HG03442 (cell line): ENCODE measurements at regions not wholly inside any gene's neighbourhood (a gene's known extent, or its start where the extent isn't known, plus 50 kb on each side); places are given as distances from the start of the nearest gene placed in this dataset.

Experiments used
- ATAC-seq: cut with Tn5 transposase; IDR thresholded peaks from one replicate; pipeline ENCODE4 v1.9.1; 2021; ENCODE audit warnings: mild to moderate bottlenecking, moderate library complexity; ENCODE audit not compliant: unreplicated experiment

DNA sequence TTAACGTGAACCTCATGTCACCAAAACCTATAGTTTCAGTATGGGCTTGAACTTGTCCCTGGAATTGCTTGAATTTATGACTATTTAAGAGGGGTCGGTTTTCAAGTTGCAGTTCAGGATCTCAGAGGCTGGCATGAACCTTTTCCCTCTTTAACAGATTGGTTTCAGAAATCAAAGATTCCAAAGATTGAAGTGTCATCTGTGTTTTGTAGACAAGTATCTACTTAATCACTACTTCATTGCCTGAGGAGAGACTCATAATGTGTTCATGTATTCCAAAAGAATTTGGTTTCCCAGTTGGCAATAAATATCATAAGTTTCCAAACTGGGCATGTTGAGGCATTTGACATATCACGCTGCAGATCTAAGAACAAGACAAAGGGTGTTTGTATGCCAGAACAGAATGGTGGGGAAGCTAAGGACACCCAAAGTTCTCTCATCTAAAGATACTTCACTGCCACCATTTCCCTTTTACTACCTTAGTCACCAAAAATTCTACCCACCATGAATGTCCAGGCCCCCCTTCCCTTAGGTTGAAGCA lies 199.5 kb downstream of the NUAK1 start:
- ATAC-seq: no peak

DNA sequence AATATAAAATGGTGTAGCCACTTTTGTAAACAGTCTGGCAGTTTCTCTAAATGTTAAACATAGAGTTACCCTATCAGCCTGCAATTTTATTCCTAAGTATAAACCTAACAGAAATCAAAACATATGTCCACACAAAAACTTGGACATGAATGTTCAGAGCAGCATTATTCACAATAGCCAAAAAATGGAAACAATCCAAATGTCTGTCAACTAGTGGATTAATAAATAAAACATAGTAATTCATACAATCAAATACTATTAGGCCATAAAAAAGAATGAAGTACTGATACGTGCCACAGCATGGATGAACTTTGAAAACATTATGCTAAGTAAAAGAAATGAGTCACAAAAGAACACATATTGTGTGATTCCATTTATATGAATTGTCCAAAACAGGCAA lies 196.5 kb downstream of the NUAK1 start:
- ATAC-seq: no peak

- ATAC-seq: no peak
Observed at GRCh38 chr12:105943525-105943924, 195.2 kb downstream of the NUAK1 start.

DNA sequence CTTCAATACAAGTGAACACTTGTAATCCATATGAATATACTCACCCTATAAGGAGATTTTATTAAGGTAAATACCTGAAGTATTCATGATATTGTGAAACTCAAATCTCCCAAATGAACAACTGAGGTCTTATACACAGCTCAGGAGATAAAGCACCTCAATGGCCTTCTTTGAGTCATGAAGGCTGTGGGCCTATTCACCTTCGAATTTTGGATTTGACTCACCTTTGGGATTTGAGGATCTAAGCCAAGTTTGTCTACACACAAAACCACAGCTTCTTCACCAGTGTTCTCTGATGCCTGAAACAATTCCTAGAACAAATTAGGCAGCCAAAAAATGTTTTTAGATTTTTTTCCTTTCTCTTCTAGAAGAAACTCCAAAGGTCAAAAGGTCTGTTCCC lies 194.1 kb downstream of the NUAK1 start:
- no peak for ATAC-seq

DNA sequence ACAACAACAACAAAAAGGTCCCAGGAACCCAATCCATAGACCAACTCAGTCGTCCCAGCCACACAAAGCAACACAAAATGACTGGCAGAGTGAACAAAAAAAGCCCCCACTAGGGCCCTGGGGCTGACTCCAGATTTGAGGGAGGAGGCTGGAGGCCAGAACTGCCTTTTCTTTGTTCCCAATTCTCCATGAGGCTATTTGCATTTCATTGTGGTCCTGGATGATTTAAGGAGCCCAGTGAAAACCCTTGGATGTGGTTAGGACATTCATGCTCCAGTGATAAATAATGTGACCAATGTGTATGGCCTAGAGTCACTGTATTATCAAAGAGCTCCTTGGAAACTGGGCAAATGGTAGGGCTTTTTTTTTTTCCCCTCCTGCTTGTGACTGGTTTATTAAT lies 192.9 kb downstream of the NUAK1 start:
- no peak for ATAC-seq

- no peak for ATAC-seq
Observed at GRCh38 chr12:105946493-105946901, 192.3 kb downstream of the NUAK1 start.

GRCh38 chr12:105947906-105948305 lies 190.8 kb downstream of the NUAK1 start:
- no peak for ATAC-seq

DNA sequence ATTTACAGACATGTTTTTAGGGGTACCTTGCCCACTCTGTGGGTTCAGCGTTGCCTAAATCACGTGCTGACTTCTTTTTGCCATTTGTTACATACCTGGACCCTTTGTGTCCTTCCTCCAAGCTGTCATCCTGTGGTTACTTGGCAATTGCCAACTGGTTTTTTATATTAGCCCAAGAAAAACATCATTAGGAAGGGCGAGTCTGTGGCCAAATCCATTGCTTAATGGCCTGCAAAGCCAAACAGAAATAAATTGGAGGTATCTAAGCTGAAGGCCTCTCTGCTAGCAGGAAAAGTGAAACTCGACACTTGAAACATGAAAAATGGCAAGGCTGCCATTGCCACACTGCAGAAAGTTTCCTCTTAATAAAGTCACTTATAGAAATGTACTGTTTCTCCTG lies 190.4 kb downstream of the NUAK1 start:
- no peak for ATAC-seq

- ATAC-seq: no peak
Observed at GRCh38 chr12:105949391-105949790, 189.4 kb downstream of the NUAK1 start.

GRCh38 chr12:105951732-105952131 lies 187.0 kb downstream of the NUAK1 start:
- no peak for ATAC-seq

GRCh38 chr12:105954951-105955931 lies 183.5 kb downstream of the NUAK1 start:
- no peak for ATAC-seq

- no peak for ATAC-seq
Observed at GRCh38 chr12:105955976-105956375, 182.8 kb downstream of the NUAK1 start.

DNA sequence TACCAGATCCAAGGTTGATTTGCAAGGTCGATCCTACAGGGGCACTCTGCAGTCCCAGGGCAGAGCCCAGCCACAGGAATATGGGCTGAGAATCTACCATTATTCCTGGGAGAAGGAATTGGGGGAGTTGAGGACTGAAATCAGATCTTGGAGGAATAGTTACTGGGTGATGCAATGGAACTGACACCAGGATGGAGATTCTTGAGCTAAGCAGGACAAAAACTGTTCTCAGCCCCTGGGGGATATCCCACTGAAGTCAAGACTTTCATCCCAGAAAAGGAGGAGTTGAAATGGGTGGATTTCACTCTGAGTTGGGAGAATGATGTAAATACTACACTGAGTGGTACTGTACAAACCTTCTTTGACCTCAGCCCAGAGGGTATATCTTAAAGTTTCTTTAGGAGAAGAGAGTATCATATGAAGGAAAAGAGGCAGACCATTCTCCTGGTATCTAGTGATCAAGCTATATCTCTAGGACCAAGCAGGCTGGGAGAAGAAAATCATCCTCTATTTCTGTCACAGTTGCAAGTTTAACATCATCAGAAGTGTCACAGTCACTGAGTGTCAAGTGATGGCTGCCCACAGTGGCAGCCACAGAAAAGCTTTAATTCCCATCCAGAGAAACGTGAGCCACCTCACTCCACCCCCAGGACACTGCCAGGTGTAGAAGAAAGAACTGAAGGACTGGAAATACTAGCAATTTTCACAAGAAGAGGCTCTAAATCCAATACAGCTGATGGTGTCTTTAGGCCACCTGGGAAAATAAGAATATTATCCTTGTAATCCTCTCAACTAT lies 181.9 kb downstream of the NUAK1 start:
- ATAC-seq: no peak

DNA sequence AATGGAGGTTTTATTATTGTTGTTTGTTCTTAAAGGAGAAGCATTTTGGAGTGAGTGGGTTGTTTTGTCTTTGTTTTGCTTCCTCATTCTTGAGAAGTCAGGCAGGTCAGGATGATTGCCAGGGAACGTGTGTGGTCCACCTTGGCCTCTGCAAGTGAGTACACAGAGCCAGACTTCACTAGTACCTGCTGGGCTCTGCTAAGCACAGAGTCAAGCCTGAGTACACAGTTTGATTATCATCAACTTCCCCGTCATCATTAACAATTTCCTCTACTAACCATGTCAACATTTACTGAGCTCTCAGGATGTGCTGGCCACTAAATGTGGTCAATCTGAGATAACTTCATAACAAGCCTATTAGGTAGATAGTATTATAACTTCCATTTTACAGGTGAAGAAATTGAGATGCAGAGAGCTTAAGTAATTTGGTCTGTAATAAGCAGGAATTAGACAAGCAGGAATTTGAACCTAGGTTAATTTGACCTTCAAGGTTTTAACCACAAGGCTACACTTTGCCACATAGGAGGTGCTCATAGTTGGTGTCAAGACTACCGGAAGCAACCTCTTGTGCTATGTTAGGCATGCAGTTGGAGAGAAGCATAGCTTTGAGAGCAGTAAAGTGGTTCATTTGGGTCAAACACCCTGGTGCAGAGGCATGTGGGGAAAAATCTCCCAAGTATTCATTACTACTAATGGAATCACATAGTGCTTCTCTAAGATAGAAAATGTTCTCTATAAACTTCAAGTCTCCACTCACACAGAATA lies 178.3 kb downstream of the NUAK1 start:
- ATAC-seq: no peak

- no peak for ATAC-seq
Observed at GRCh38 chr12:105961821-105962671, 176.7 kb downstream of the NUAK1 start.

DNA sequence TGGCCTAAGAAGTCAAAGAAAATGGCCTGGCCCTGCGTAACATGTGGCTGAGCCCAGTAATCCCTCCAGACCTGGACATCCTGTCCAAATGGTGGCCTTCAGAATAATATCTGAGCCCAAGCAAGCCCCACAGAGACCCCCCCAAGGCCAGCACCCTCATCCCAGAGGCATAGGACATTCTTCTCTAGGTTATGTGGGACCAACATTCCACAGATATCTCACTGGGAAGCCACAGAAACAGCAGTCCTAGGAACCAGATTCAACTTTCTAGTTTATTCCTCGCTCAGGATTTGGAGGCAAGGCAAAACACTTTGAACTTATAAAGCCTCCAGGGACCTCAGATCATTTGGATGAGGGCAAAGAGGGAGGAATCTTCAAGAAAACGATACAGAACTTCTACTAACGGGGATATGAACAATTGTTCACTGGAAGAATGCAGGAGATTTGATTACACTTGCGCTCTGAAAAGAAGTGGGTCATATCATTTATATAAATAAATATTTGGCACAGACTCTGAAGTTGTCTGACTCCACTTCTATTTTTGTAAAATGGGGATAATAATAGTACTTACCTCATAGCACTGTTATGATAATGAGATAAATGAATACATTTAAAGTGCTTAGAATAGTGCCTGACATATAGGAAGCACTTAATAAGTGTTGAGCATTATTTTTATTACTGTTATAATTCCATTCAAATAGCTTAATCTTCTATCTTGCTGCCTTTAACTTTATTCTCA lies 171.5 kb downstream of the NUAK1 start:
- ATAC-seq: no peak

GRCh38 chr12:105968025-105968424 lies 170.7 kb downstream of the NUAK1 start:
- no peak for ATAC-seq

GRCh38 chr12:105970885-105971284 lies 167.9 kb downstream of the NUAK1 start:
- no peak for ATAC-seq

DNA sequence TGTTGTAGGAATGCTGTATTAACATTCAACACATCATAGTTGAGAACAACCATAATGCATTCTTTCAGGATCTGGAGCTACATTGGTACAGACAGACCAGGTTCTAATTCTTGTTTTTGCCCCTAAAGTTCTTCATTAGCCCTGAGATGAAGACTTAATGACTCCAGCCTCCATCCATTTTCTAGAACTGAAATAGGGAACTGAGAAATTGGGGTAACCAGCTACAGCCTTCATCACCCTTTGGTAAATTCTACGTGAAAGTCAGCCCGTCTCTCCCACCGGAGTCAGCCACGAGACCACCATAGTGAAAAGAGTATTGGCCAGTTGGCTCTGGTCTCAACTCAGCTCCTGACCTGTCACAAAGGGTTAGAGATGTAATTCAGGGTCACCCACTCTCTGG lies 164.0 kb downstream of the NUAK1 start:
- ATAC-seq: no peak
